ENCODE measurements at regions not wholly inside any gene's neighbourhood (a gene's known extent, or its start where the extent isn't known, plus 50 kb on each side); places are given as distances from the start of the nearest gene placed in this dataset.

GRCh38 chr13:81659984-81660383, 1319.1 kb upstream of the SPRY2 start:
- Histone ChIP-seq H3K27me3 (ENCODE audit: insufficient read depth, poor library complexity, severe bottlenecking) (no peaks in the 10 kb centered on the region), H3K27ac (ENCODE audit: poor library complexity, severe bottlenecking) (no peak overlapping the region), H3K9me3 (ENCODE audit: severe bottlenecking) (no peaks in the 10 kb centered on the region), H3K4me1 (ENCODE audit: insufficient read depth, poor library complexity, severe bottlenecking) (no peaks in the 10 kb centered on the region), H3K4me3 (ENCODE audit: severe bottlenecking) (no peak overlapping the region), H3K36me3 (ENCODE audit: low read depth) (no peaks in the 10 kb centered on the region)
- DNase-seq (ENCODE audit: low spot score), result no peak
- no peak for ATAC-seq (ENCODE audit: low read depth)
- TF ChIP-seq, protein P1, sequence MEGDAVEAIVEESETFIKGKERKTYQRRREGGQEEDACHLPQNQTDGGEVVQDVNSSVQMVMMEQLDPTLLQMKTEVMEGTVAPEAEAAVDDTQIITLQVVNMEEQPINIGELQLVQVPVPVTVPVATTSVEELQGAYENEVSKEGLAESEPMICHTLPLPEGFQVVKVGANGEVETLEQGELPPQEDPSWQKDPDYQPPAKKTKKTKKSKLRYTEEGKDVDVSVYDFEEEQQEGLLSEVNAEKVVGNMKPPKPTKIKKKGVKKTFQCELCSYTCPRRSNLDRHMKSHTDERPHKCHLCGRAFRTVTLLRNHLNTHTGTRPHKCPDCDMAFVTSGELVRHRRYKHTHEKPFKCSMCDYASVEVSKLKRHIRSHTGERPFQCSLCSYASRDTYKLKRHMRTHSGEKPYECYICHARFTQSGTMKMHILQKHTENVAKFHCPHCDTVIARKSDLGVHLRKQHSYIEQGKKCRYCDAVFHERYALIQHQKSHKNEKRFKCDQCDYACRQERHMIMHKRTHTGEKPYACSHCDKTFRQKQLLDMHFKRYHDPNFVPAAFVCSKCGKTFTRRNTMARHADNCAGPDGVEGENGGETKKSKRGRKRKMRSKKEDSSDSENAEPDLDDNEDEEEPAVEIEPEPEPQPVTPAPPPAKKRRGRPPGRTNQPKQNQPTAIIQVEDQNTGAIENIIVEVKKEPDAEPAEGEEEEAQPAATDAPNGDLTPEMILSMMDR (IDR thresholded peaks at IDR 0.05; ENCODE audit: poor library complexity, severe bottlenecking), result no peak

- no peaks in the 10 kb centered on the region for H3K4me1 ChIP-seq (ENCODE audit: insufficient read depth, poor library complexity, severe bottlenecking)
These were observed 1317.9 kb upstream of the SPRY2 start for GRCh38 chr13:81658598-81659370.

DNA sequence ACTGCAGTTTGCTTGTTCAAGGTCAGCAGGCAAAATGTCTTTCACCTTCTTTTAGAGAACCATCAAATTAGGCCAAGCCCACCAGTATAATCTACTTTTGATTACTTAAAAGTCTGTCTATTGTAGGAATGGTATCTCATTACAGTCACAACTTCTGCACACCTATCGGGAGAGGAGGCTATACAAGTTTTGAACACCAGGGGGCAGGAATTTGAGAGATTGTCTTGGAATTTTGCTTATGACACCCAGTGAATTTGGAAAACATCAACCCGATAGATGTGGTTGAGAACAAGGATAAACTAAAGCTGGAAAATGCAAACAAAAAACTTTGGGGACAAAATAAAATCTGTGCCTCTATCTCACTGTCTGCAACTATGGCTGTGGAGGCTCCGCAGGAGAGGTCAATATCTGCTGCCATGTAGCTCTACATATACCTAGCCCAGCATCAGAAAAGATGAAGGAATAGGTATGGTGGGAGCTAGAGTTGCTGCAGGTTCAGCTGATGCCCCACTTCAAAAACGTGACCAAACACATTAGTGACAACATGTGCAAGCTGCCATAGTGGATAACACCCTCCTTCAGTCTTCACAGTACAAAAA, 1299.2 kb upstream of the SPRY2 start:
- no peak for DNase-seq (ENCODE audit: low spot score)
- ATAC-seq (ENCODE audit: low read depth), result no peak
- no peaks in the 10 kb centered on the region for H3K27me3 ChIP-seq (ENCODE audit: insufficient read depth, poor library complexity, severe bottlenecking)
- H3K27ac ChIP-seq (ENCODE audit: poor library complexity, severe bottlenecking), result no peak overlapping the region
- H3K4me1 ChIP-seq (ENCODE audit: insufficient read depth, poor library complexity, severe bottlenecking), result no peaks in the 10 kb centered on the region
- no peaks in the 10 kb centered on the region for H3K36me3 ChIP-seq (ENCODE audit: low read depth)
- H3K4me3 ChIP-seq (ENCODE audit: severe bottlenecking), result no peak overlapping the region
- no peaks in the 10 kb centered on the region for H3K9me3 ChIP-seq (ENCODE audit: severe bottlenecking)
- TF ChIP-seq, protein P1 (IDR thresholded peaks at IDR 0.05; ENCODE audit: poor library complexity, severe bottlenecking), result peak; percentile 52

More at GRCh38 chr13:81658598-81659370, 1317.9 kb upstream of the SPRY2 start:
- Histone ChIP-seq H3K27me3 (ENCODE audit: insufficient read depth, poor library complexity, severe bottlenecking) (no peaks in the 10 kb centered on the region), H3K9me3 (ENCODE audit: severe bottlenecking) (no peaks in the 10 kb centered on the region), H3K36me3 (ENCODE audit: low read depth) (no peaks in the 10 kb centered on the region), H3K4me3 (ENCODE audit: severe bottlenecking) (no peak overlapping the region), H3K27ac (ENCODE audit: poor library complexity, severe bottlenecking) (no peak overlapping the region)
- ATAC-seq (ENCODE audit: low read depth) (no peak), DNase-seq (ENCODE audit: low spot score) (no peak)
- TF ChIP-seq, protein P1 (IDR thresholded peaks at IDR 0.05; ENCODE audit: poor library complexity, severe bottlenecking), result no peak

GRCh38 chr13:81637457-81637856, 1296.5 kb upstream of the SPRY2 start:
- Histone ChIP-seq H3K9me3 (ENCODE audit: severe bottlenecking) (no peaks in the 10 kb centered on the region), H3K27me3 (ENCODE audit: insufficient read depth, poor library complexity, severe bottlenecking) (no peaks in the 10 kb centered on the region), H3K4me3 (ENCODE audit: severe bottlenecking) (no peak overlapping the region), H3K36me3 (ENCODE audit: low read depth) (no peaks in the 10 kb centered on the region), H3K27ac (ENCODE audit: poor library complexity, severe bottlenecking) (no peak overlapping the region), H3K4me1 (ENCODE audit: insufficient read depth, poor library complexity, severe bottlenecking) (no peaks in the 10 kb centered on the region)
- ATAC-seq (ENCODE audit: low read depth), result no peak
- no peak for DNase-seq (ENCODE audit: low spot score)
- TF ChIP-seq, protein P1 (IDR thresholded peaks at IDR 0.05; ENCODE audit: poor library complexity, severe bottlenecking), result no peak

- TF ChIP-seq, protein P1 (IDR thresholded peaks at IDR 0.05; ENCODE audit: poor library complexity, severe bottlenecking), result no peak
- no peak for ATAC-seq (ENCODE audit: low read depth)
- Histone ChIP-seq H3K4me3 (ENCODE audit: severe bottlenecking) (no peak overlapping the region), H3K27ac (ENCODE audit: poor library complexity, severe bottlenecking) (no peak overlapping the region), H3K36me3 (ENCODE audit: low read depth) (no peaks in the 10 kb centered on the region), H3K9me3 (ENCODE audit: severe bottlenecking) (no peaks in the 10 kb centered on the region), H3K4me1 (ENCODE audit: insufficient read depth, poor library complexity, severe bottlenecking) (no peaks in the 10 kb centered on the region), H3K27me3 (ENCODE audit: insufficient read depth, poor library complexity, severe bottlenecking) (no peaks in the 10 kb centered on the region)
- DNase-seq (ENCODE audit: low spot score), result no peak
These were observed 1295.2 kb upstream of the SPRY2 start for GRCh38 chr13:81636120-81636519.
